HepG2 (cell line): ENCODE measurements at regions not wholly inside any gene's neighbourhood (a gene's known extent, or its start where the extent isn't known, plus 50 kb on each side); places are given as distances from the start of the nearest gene placed in this dataset.

Experiments used
- ATAC-seq: fragments of 200-7000 bp; cut with Tn5 transposase; 3 replicates; pipeline ENCODE4 v1.9.1; 2020; ENCODE audit warnings: mild to moderate bottlenecking, moderate library complexity
- BruUV-seq: library from RNA; stranded (reverse); fragments of 400-500 nt; replicated peaks from 2 replicates; lab custom pipeline; 2021; lab: Mats Ljungman, UMichigan
- CTCF ChIA-PET: fragments of 300-600 bp; formaldehyde crosslinking; extraction: SDS; loops from one replicate; lab custom pipeline; 2021; ENCODE audit warnings: low total read pairs, inconsistent platforms, low intra/inter-chr PET ratio; lab: Yijun Ruan, JAX
- POLR2A ChIA-PET: fragments of 350-600 bp; sonication (Branson Sonifier 250); formaldehyde crosslinking; loops from one replicate; lab custom pipeline; 2020; ENCODE audit warnings: antibody characterized with exemption, inconsistent platforms; lab: Yijun Ruan, JAX
- DNase-seq: peaks from one replicate; pipeline ENCODE4 v3.0.0-alpha.2; 2015; ENCODE audit warnings: low spot score
- FAIRE-seq: peaks from 3 replicates; lab custom pipeline; 2011; peaks lifted over from hg19 to GRCh38; lab: Jason Lieb, UNC
- H2AFZ ChIP-seq: one replicate; pipeline ENCODE4 v1.6.1; 2011; ENCODE audit warnings: low read length, inconsistent platforms
- H3K27ac ChIP-seq: fragments of 300-600 bp; 3 replicates; pipeline ENCODE4 v1.8.0; 2011; ENCODE audit warnings: mixed run types, mild to moderate bottlenecking, mixed read lengths, low read length, inconsistent platforms; ENCODE audit not compliant: insufficient read depth; ENCODE audit errors: extremely low read length
- H3K27me3 ChIP-seq, 2 experiments: fragments of 200-600 bp in 1 of 2; 2 replicates in 1 of 2; 3 replicates in 1 of 2; pipeline versions ENCODE4 v1.6.0 to v1.8.0; 2011; ENCODE audit warnings: low read length in 2 of 2, mild to moderate bottlenecking in 2 of 2, moderate library complexity in 2 of 2, inconsistent platforms in 1 of 2; ENCODE audit not compliant: insufficient read depth in 2 of 2, control insufficient read depth in 1 of 2
- H3K36me3 ChIP-seq, 2 experiments: fragments of 200-600 bp in 1 of 2; replicated peaks in 1 of 2; 2 replicates in 1 of 2; 3 replicates in 1 of 2; pipeline versions ENCODE4 v1.5.1 to v1.8.0; 2011; ENCODE audit warnings: low read length in 2 of 2, inconsistent platforms in 1 of 2; ENCODE audit not compliant: insufficient read depth in 2 of 2, control insufficient read depth in 1 of 2
- H3K4me1 ChIP-seq: 2 replicates; pipeline ENCODE4 v1.5.1; 2012; ENCODE audit warnings: low read length, inconsistent platforms; ENCODE audit not compliant: insufficient read depth
- H3K4me2 ChIP-seq: 2 replicates; pipeline ENCODE4 v1.6.0; 2011; ENCODE audit warnings: low read depth, low read length, inconsistent platforms
- H3K4me3 ChIP-seq, 3 experiments: fragments of 200-600 bp in 1 of 3; sonication (generic), shearing (Covaris generic) in 1 of 3; replicated peaks in 1 of 3; 2 replicates each; pipeline ENCODE4 v1.5.1; 2011 to 2016; ENCODE audit warnings: low read length in 3 of 3, inconsistent platforms in 2 of 3, low read depth in 2 of 3, mild to moderate bottlenecking in 2 of 3, control low read depth in 1 of 3, mixed read lengths in 1 of 3; ENCODE audit not compliant: insufficient read depth in 1 of 3
- H3K79me2 ChIP-seq: one replicate; pipeline ENCODE4 v1.6.1; 2011; ENCODE audit warnings: low read length, inconsistent platforms; ENCODE audit not compliant: insufficient read depth
- H3K9ac ChIP-seq: 2 replicates; pipeline ENCODE4 v1.6.0; 2011; ENCODE audit warnings: mild to moderate bottlenecking, low read depth, low read length, inconsistent platforms; ENCODE audit not compliant: insufficient read depth
- H3K9me3 ChIP-seq: 2 replicates; pipeline ENCODE4 v1.5.1; 2012; ENCODE audit warnings: mild to moderate bottlenecking, low read length
- H4K20me1 ChIP-seq: 2 replicates; pipeline ENCODE4 v1.6.0; 2011; ENCODE audit warnings: inconsistent platforms, mild to moderate bottlenecking, low read length, moderate library complexity; ENCODE audit not compliant: insufficient read depth
- BORCS8-MEF2B ChIP-seq: sonication (generic); formaldehyde crosslinking; IDR thresholded peaks from 2 replicates; pipeline ENCODE4 v1.8.0; 2022; ENCODE audit warnings: mild to moderate bottlenecking, missing genetic modification reagents
- HOXA3 ChIP-seq: sonication (generic); formaldehyde crosslinking; IDR thresholded peaks from 2 replicates; pipeline ENCODE4 v1.5.0; 2020; ENCODE audit warnings: missing genetic modification reagents
- MXI1 ChIP-seq: IDR thresholded peaks from 3 replicates; pipeline ENCODE4 v1.6.1; 2012; ENCODE audit warnings: low read depth, low read length, inconsistent platforms, borderline replicate concordance
- PHF5A ChIP-seq: IDR thresholded peaks from one replicate; pipeline ENCODE4 v1.6.1; 2018; ENCODE audit warnings: low read depth, missing genetic modification reagents; ENCODE audit not compliant: unreplicated experiment
- SP4 ChIP-seq: sonication (generic); formaldehyde crosslinking; IDR thresholded peaks from 2 replicates; pipeline ENCODE4 v1.8.1; 2023; ENCODE audit warnings: mild to moderate bottlenecking, missing genetic modification reagents
- ZBTB38 ChIP-seq: sonication (generic); formaldehyde crosslinking; IDR thresholded peaks from 2 replicates; pipeline ENCODE4 v1.5.1; 2020; ENCODE audit warnings: mild to moderate bottlenecking, missing genetic modification reagents
- ZFY ChIP-seq: sonication (generic); formaldehyde crosslinking; IDR thresholded peaks from 2 replicates; pipeline ENCODE4 v1.4.0; 2020; ENCODE audit warnings: missing genetic modification reagents
- ZNF101 ChIP-seq: sonication (generic); formaldehyde crosslinking; IDR thresholded peaks from 2 replicates; pipeline ENCODE4 v1.4.0; 2020; ENCODE audit warnings: mild to moderate bottlenecking, low read depth, missing genetic modification reagents, borderline replicate concordance
- ZNF30 ChIP-seq: sonication (generic); formaldehyde crosslinking; IDR thresholded peaks from 2 replicates; pipeline ENCODE4 v1.5.0; 2020; ENCODE audit warnings: mild to moderate bottlenecking, missing genetic modification reagents
- ZNF382 ChIP-seq: sonication (generic); formaldehyde crosslinking; IDR thresholded peaks from 2 replicates; pipeline ENCODE4 v1.5.0; 2020; ENCODE audit warnings: missing genetic modification reagents, mild to moderate bottlenecking, borderline replicate concordance
- ZNF547 ChIP-seq: sonication (generic); formaldehyde crosslinking; IDR thresholded peaks from 2 replicates; pipeline ENCODE4 v1.5.1; 2020; ENCODE audit warnings: mild to moderate bottlenecking, missing genetic modification reagents
- WGBS: methylation state at CpG from one replicate; pipeline ENCODE4 v1.1.6; 2017; ENCODE audit warnings: low lambda C conversion rate; 5-methylcytosine and 5-hydroxymethylcytosine counted together
- in situ Hi-C: cut with HindIII; loops from 2 replicates; pipeline ENCODE4 v1.10.0; 2017; ENCODE audit warnings: low pct_unique_long_range_greater_than_20kb; ENCODE audit not compliant: extremely low pct_ligation_motif_present
- intact Hi-C: fragments of 100-400 bp; cut with micrococcal nuclease; formaldehyde crosslinking; loops from one replicate; pipeline ENCODE4 v1.10.0; 2022; ENCODE audit not compliant: unreplicated experiment
- TF ChIP-seq, protein P1 (sequence below): sonication (generic); formaldehyde crosslinking; IDR thresholded peaks from 2 replicates; pipeline ENCODE4 v1.4.0; 2020; ENCODE audit warnings: mild to moderate bottlenecking, missing genetic modification reagents
- TF ChIP-seq, protein P2 (sequence below): sonication (generic); formaldehyde crosslinking; IDR thresholded peaks from 2 replicates; pipeline ENCODE4 v1.5.0; 2020; ENCODE audit warnings: mild to moderate bottlenecking, missing genetic modification reagents, borderline replicate concordance
- TF ChIP-seq, protein P3 (sequence below): sonication (generic); formaldehyde crosslinking; IDR thresholded peaks from 2 replicates; pipeline ENCODE4 v1.8.1; 2022; ENCODE audit warnings: mild to moderate bottlenecking, missing genetic modification reagents

DNA sequence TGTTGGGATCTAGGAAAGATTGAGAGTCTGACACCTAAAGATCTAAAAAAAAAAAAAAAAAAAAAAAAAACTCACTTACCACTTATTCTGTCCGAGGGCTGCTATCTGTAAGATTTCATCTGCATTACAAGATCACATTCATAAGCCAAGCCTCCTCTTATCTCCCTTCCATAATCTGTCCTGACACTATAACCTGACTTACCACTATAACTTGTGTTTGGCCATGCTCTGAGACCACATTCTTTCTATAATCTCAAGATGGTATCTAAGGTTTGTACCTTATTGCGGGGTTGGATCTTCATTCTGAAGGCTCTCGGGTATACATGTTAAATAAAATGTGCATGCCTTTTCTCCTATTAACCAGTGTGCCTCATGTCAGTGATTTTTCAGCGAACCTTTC, 144.4 kb downstream of the MAGEB17 start:
- no peak overlapping the region for H3K4me2 ChIP-seq
- no peaks in the 10 kb centered on the region for H3K4me1 ChIP-seq
- in situ Hi-C loops, result no loop called here
- ChIA-PET CTCF (no interaction called here), POLR2A (no interaction called here)
- H3K36me3 ChIP-seq, result no peaks in the 10 kb centered on the region
- no peaks in the 10 kb centered on the region for H3K79me2 ChIP-seq
- no peak for DNase-seq
- H3K27ac ChIP-seq, result no peak overlapping the region
- no peak for ATAC-seq
- H2AFZ ChIP-seq, result no peak overlapping the region
- no peaks in the 10 kb centered on the region for H3K9me3 ChIP-seq
- intact Hi-C loops, result no loop called here
- no peak overlapping the region for H3K9ac ChIP-seq
- no peak overlapping the region for H3K4me3 ChIP-seq
- no TSS peak for BruUV-seq
- no peaks in the 10 kb centered on the region for H4K20me1 ChIP-seq
- FAIRE-seq, result no peak
- 86% methylated on average over 4 of the region's 4 CpGs for WGBS
- no peaks in the 10 kb centered on the region for H3K27me3 ChIP-seq
- TF ChIP-seq ZFY (CRISPR knock-in tag) (no peak), ZNF547 (CRISPR knock-in tag) (no peak), ZBTB38 (no peak), ZNF382 (no peak), MXI1 (no peak), BORCS8-MEF2B (CRISPR knock-in tag) (no peak), ZNF30 (CRISPR knock-in tag) (no peak), SP4 (CRISPR knock-in tag) (no peak), PHF5A (CRISPR knock-in tag) (no peak), HOXA3 (no peak), ZNF101 (CRISPR knock-in tag) (no peak)
- TF ChIP-seq, protein P1, sequence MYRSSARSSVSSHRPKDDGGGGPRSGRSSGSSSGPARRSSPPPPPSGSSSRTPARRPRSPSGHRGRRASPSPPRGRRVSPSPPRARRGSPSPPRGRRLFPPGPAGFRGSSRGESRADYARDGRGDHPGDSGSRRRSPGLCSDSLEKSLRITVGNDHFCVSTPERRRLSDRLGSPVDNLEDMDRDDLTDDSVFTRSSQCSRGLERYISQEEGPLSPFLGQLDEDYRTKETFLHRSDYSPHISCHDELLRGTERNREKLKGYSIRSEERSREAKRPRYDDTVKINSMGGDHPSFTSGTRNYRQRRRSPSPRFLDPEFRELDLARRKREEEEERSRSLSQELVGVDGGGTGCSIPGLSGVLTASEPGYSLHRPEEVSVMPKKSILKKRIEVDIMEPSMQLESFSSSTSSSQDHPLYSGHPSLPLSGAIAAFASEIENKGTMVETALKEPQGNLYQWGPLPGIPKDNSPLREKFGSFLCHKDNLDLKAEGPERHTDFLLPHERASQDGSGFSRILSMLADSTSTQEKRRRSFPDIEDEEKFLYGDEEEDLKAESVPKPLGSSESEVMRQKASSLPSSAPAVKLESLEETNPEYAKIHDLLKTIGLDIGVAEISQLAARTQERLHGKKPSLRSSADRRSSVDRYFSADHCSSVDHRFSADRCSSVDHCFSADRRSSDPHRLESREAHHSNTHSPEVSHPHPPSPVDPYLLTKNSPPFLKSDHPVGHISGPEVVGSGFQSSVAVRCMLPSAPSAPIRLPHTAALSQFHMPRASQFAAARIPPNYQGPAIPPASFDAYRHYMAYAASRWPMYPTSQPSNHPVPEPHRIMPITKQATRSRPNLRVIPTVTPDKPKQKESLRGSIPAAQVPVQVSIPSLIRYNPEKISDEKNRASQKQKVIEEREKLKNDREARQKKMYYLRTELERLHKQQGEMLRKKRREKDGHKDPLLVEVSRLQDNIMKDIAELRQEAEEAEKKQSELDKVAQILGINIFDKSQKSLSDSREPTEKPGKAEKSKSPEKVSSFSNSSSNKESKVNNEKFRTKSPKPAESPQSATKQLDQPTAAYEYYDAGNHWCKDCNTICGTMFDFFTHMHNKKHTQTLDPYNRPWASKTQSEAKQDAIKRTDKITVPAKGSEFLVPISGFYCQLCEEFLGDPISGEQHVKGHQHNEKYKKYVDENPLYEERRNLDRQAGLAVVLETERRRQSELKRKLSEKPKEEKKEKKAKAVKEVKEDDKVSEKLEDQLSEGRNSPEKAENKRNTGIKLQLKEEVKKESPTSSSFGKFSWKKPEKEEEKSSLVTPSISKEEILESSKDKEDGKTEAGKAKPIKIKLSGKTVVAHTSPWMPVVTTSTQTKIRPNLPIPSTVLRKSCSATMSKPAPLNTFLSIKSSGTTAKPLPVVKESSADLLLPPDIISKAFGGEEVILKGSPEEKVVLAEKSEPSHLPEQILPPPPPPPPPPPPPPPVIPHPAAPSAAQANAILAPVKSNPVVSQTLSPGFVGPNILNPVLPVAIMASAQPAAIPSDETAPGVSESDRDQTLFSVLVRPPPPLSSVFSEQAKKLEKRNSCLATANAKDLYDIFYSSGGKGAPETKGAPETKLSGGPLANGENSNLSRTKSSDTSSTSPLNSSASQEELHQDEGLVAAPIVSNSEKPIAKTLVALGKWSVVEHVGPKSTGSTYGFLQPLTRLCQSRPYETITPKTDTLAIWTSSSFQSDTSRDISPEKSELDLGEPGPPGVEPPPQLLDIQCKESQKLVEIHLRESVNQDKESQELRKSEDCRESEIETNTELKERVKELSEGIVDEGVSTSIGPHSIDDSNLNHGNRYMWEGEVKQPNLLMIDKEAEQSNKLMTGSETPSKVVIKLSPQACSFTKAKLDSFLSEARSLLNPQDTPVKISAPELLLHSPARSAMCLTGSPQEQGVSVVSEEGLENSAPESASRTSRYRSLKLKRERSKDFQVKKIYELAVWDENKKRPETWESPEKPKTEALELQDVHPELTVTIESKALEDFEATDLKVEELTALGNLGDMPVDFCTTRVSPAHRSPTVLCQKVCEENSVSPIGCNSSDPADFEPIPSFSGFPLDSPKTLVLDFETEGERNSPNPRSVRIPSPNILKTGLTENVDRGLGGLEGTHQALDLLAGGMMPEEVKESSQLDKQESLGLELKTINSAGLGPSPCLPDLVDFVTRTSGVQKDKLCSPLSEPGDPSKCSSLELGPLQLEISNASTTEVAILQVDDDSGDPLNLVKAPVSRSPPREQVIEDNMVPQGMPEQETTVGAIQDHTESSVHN (CRISPR knock-in tag), result no peak
- TF ChIP-seq, protein P2, sequence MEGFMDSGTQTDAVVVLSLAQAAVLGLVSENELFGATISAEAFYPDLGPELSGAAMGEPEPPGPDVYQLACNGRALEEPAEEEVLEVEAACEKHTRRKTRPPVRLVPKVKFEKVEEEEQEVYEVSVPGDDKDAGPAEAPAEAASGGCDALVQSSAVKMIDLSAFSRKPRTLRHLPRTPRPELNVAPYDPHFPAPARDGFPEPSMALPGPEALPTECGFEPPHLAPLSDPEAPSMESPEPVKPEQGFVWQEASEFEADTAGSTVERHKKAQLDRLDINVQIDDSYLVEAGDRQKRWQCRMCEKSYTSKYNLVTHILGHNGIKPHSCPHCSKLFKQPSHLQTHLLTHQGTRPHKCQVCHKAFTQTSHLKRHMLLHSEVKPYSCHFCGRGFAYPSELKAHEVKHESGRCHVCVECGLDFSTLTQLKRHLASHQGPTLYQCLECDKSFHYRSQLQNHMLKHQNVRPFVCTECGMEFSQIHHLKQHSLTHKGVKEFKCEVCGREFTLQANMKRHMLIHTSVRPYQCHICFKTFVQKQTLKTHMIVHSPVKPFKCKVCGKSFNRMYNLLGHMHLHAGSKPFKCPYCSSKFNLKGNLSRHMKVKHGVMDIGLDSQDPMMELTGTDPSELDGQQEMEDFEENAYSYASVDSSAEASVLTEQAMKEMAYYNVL (CRISPR knock-in tag), result no peak
- TF ChIP-seq, protein P3, sequence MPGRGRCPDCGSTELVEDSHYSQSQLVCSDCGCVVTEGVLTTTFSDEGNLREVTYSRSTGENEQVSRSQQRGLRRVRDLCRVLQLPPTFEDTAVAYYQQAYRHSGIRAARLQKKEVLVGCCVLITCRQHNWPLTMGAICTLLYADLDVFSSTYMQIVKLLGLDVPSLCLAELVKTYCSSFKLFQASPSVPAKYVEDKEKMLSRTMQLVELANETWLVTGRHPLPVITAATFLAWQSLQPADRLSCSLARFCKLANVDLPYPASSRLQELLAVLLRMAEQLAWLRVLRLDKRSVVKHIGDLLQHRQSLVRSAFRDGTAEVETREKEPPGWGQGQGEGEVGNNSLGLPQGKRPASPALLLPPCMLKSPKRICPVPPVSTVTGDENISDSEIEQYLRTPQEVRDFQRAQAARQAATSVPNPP (CRISPR knock-in tag), result no peak
